Heart right ventricle (tissue), 16 donors: ENCODE measurements at regions not wholly inside any gene's neighbourhood (a gene's known extent, or its start where the extent isn't known, plus 50 kb on each side); places are given as distances from the start of the nearest gene placed in this dataset.

Source experiments
- ATAC-seq, 8 donors: fragments of 200-7000 bp; cut with Tn5 transposase; one replicate each; pipeline ENCODE4 v1.9.1; 2020; ENCODE audit warnings: mild to moderate bottlenecking in 8 of 8, moderate library complexity in 8 of 8, moderate number of reproducible peaks in 1 of 8
- DNase-seq, 2 donors: peaks; one replicate each; pipeline ENCODE4 v3.0.0-alpha.2; 2020
- H3K27ac ChIP-seq, 10 donors: fragments of 200-600 bp; sonication (generic) in 2 of 10; one replicate each; pipeline versions ENCODE4 v1.5.0 to v1.8.0; 2020 to 2022; ENCODE audit warnings: mild to moderate bottlenecking in 3 of 10
- H3K27me3 ChIP-seq, 7 donors: fragments of 200-600 bp; one replicate each; pipeline ENCODE4 v1.8.0; 2021 to 2022; ENCODE audit warnings: mild to moderate bottlenecking in 2 of 7
- H3K36me3 ChIP-seq, 9 donors: fragments of 200-600 bp; sonication (generic) in 1 of 9; one replicate each; pipeline versions ENCODE4 v1.5.0 to v1.8.0; 2020 to 2022; ENCODE audit warnings: mild to moderate bottlenecking in 2 of 9
- H3K4me1 ChIP-seq, 9 donors: fragments of 200-600 bp; sonication (generic) in 1 of 9; one replicate each; pipeline versions ENCODE4 v1.5.0 to v1.8.0; 2020 to 2022; ENCODE audit warnings: mild to moderate bottlenecking in 4 of 9
- H3K4me3 ChIP-seq, 10 donors: fragments of 200-600 bp; sonication (generic) in 2 of 10; one replicate each; pipeline versions ENCODE4 v1.5.0 to v1.8.0; 2020 to 2022; ENCODE audit warnings: mild to moderate bottlenecking in 7 of 10, moderate library complexity in 2 of 10
- H3K9me3 ChIP-seq, 11 donors: fragments of 200-600 bp in 10 of 11; sonication (generic) in 2 of 11; one replicate each; pipeline versions ENCODE4 v1.5.0 to v1.8.0; 2013 to 2022; ENCODE audit warnings: mild to moderate bottlenecking in 2 of 11, control low read depth in 1 of 11, moderate library complexity in 1 of 11
- CTCF ChIP-seq, 9 donors: fragments of 200-600 bp; sonication (generic) in 2 of 9; IDR thresholded peaks; one replicate each; pipeline versions ENCODE4 v1.5.0 to v1.8.0; 2021 to 2022; ENCODE audit warnings: antibody characterized with exemption in 9 of 9, mild to moderate bottlenecking in 5 of 9, moderate library complexity in 1 of 9
- WGBS, 2 donors: extraction: QIAGEN DNeasy Blood & Tissue Kit; methylation state at CpG; one replicate each; pipeline ENCODE4 v1.1.7; 2013; ENCODE audit warnings: inconsistent platforms in 1 of 2; 5-methylcytosine and 5-hydroxymethylcytosine counted together
- intact Hi-C, 10 donors: fragments of 100-400 bp; cut with DNase I; formaldehyde crosslinking; loops; one replicate each; pipeline versions ENCODE4 v1.11.1 to v1.14.2; 2022
- donor health status: Arrhythmogenic right ventricular cardiomyopathy.
- donor health status: ischemic (EF 13 %, LVEDD 7.1; RV severe dilation, severe dysfunction).
- donor health status: healthy with polysubstance abuse.
- donor health status: DM: no; HTN: yes; CAD: no.
- donor health status: DM: no; HTN: no; CAD: no.
- donor health status: ischemic (EF 25% LVEDD 6.9; RV normal size, moderate dysfunction).
- donor health status: ischemic (EF 25% LVEDD 5.7; RV mildly dilated, moderate dysfunction).
- donor health status: healthy.
- donor health status: DM: yes; HTN: yes; CAD: no.
- donor health status: Ischemic cardiomyopathy.
- donor health status: ischemic (EF 35%, LVEDD 5.7; RV mildly dilated, moderate dysfunction).
- donor health status: nonischemic (EF 11% LVEDD 7.7; RV severe dilation, severe dysfunction).
- donor health status: DM: yes; HTN: yes; CAD: no.
- donor health status: PGD.
- donor health status: ischemic (EF 29% LVEDD 5.4; RV normal size, mild dysfunction).
- donor health status: nonischemic (EF 23%, LVEDD 6.1; RV moderate dilation, normal function).

GRCh38 chr16:6133009-6133557, 1035.5 kb upstream of the EEF2KMT start:
- TF ChIP-seq CTCF (IDR thresholded peaks at IDR 0.05), result no peak
- intact Hi-C loops, result loop anchor here in 1 of 10 donors (10.0 kb wide), 1 partner anchor 52 kb away; no protein-coding TSS in a partner anchor
- Histone ChIP-seq H3K4me3 (no peak overlapping the region), H3K9me3 (peaks cover 0 to 14% (median 0%) of the 10 kb centered on the region in 11 donors), H3K36me3 (no peaks in the 10 kb centered on the region), H3K4me1 (no peaks in the 10 kb centered on the region), H3K27ac (no peak overlapping the region), H3K27me3 (no peaks in the 10 kb centered on the region)
- DNase-seq (no peak), ATAC-seq (no peak)
- 65 to 66% methylated on average over 6 of the region's 6 CpGs for WGBS, 2 donors

- no peaks in the 10 kb centered on the region for H3K4me1 ChIP-seq
- peaks cover 0 to 14% (median 0%) of the 10 kb centered on the region in 11 donors for H3K9me3 ChIP-seq
- ATAC-seq (no peak), DNase-seq (no peak)
- H3K27me3 ChIP-seq, result no peaks in the 10 kb centered on the region
- H3K4me3 ChIP-seq, result no peak overlapping the region
- TF ChIP-seq CTCF (IDR thresholded peaks at IDR 0.05), result no peak
- H3K27ac ChIP-seq, result no peak overlapping the region
- 69 to 71% methylated on average over 6 of the region's 6 CpGs for WGBS, 2 donors
- intact Hi-C loops, result loop anchor here in 1 of 10 donors (10.0 kb wide), 1 partner anchor 53 kb away; no protein-coding TSS in a partner anchor
- H3K36me3 ChIP-seq, result no peaks in the 10 kb centered on the region
Observed at GRCh38 chr16:6132121-6132520, 1034.5 kb upstream of the EEF2KMT start.

- Histone ChIP-seq H3K4me3 (no peak overlapping the region), H3K9me3 (peaks cover 0 to 14% (median 0%) of the 10 kb centered on the region in 11 donors), H3K27ac (no peak overlapping the region), H3K4me1 (no peaks in the 10 kb centered on the region), H3K36me3 (no peaks in the 10 kb centered on the region), H3K27me3 (no peaks in the 10 kb centered on the region)
- ATAC-seq (no peak), DNase-seq (no peak)
- no peak for TF ChIP-seq CTCF (IDR thresholded peaks at IDR 0.05)
- WGBS, 2 donors, result 57 to 63% methylated on average over 5 of the region's 5 CpGs
- intact Hi-C loops, result loop anchor here in 1 of 10 donors (10.0 kb wide), 1 partner anchor 53 kb away; no protein-coding TSS in a partner anchor
Observed at GRCh38 chr16:6131526-6132050, 1034.0 kb upstream of the EEF2KMT start.

- ATAC-seq, result no peak
- H3K36me3 ChIP-seq, result no peaks in the 10 kb centered on the region
Observed at GRCh38 chr16:6125483-6126259, 1028.1 kb upstream of the EEF2KMT start.

More at GRCh38 chr16:6125483-6126259, 1028.1 kb upstream of the EEF2KMT start:
- Histone ChIP-seq H3K27me3 (no peaks in the 10 kb centered on the region), H3K27ac (no peak overlapping the region), H3K4me1 (no peaks in the 10 kb centered on the region), H3K9me3 (peaks cover 0 to 9% (median 0%) of the 10 kb centered on the region in 11 donors), H3K4me3 (no peak overlapping the region)
- WGBS, 2 donors, result 78 to 80% methylated on average over 8 of the region's 8 CpGs
- no peak for DNase-seq
- intact Hi-C loops, result no loop called here
- TF ChIP-seq CTCF (IDR thresholded peaks at IDR 0.05), result no peak
